GM23248 (cell line): ENCODE measurements at regions not wholly inside any gene's neighbourhood (a gene's known extent, or its start where the extent isn't known, plus 50 kb on each side); places are given as distances from the start of the nearest gene placed in this dataset.

Experiments used
- EZH2 ChIP-seq: fragments of 200-600 bp; sonication (generic); IDR thresholded peaks from 2 replicates; pipeline ENCODE4 v1.6.1; 2018; ENCODE audit warnings: antibody characterized with exemption, mild to moderate bottlenecking; ENCODE audit not compliant: insufficient read depth, poor library complexity, severe bottlenecking
- EZH2phosphoT487 ChIP-seq: fragments of 200-600 bp; sonication (generic); IDR thresholded peaks from 2 replicates; pipeline ENCODE4 v1.6.1; 2018; ENCODE audit warnings: antibody characterized with exemption, moderate library complexity, mild to moderate bottlenecking, low read depth; ENCODE audit not compliant: insufficient read depth

GRCh38 chr4:38598489-38598888 is 65.5 kb upstream of the KLF3 start:
- no peak for TF ChIP-seq EZH2
- no peak for TF ChIP-seq EZH2phosphoT487
